Peyer's patch (tissue), 4 donors: ENCODE measurements at regions not wholly inside any gene's neighbourhood (a gene's known extent, or its start where the extent isn't known, plus 50 kb on each side); places are given as distances from the start of the nearest gene placed in this dataset.

ENCODE experiments used
- CTCF ChIP-seq, 6 experiments: fragments of 450-650 bp in 4 of 6; fragments of 200-600 bp in 2 of 6; sonication (generic) in 1 of 6; IDR thresholded peaks; one replicate each; pipeline ENCODE4 v1.5.1; 2017 to 2019; ENCODE audit warnings: antibody characterized with exemption in 6 of 6, mild to moderate bottlenecking in 3 of 6, moderate library complexity in 1 of 6
- POLR2A ChIP-seq, 2 donors: fragments of 450-650 bp; IDR thresholded peaks; one replicate each; pipeline ENCODE4 v1.5.1; 2017; ENCODE audit warnings: antibody characterized with exemption in 2 of 2, mild to moderate bottlenecking in 2 of 2, moderate library complexity in 2 of 2

GRCh38 chr13:44739120-44739519 lies 163.0 kb upstream of the TSC22D1 start:
- TF ChIP-seq CTCF (IDR thresholded peaks at IDR 0.05) (no peak), POLR2A (IDR thresholded peaks at IDR 0.05) (no peak)
